HG03342 (cell line): ENCODE measurements at regions not wholly inside any gene's neighbourhood (a gene's known extent, or its start where the extent isn't known, plus 50 kb on each side); places are given as distances from the start of the nearest gene placed in this dataset.

Source experiments
- ATAC-seq: cut with Tn5 transposase; IDR thresholded peaks from one replicate; pipeline ENCODE4 v1.9.1; 2021; ENCODE audit warnings: mild to moderate bottlenecking, moderate library complexity; ENCODE audit not compliant: unreplicated experiment

GRCh38 chr17:70859829-70860228 lies 690.5 kb downstream of the KCNJ2 start:
- no peak for ATAC-seq

GRCh38 chr17:70862295-70862694 lies 693.0 kb downstream of the KCNJ2 start:
- ATAC-seq: no peak

GRCh38 chr17:70863436-70864248 lies 694.3 kb downstream of the KCNJ2 start:
- no peak for ATAC-seq

- ATAC-seq: no peak
Measured at GRCh38 chr17:70865993-70866804, 696.9 kb downstream of the KCNJ2 start.

- no peak for ATAC-seq
Measured at GRCh38 chr17:70868149-70868548, 698.8 kb downstream of the KCNJ2 start.

- no peak for ATAC-seq
Measured at GRCh38 chr17:70869402-70870085, 700.2 kb downstream of the KCNJ2 start.

- ATAC-seq: no peak
Measured at GRCh38 chr17:70871180-70871818, 702.0 kb downstream of the KCNJ2 start.

GRCh38 chr17:70872103-70872502 lies 702.8 kb downstream of the KCNJ2 start:
- no peak for ATAC-seq

GRCh38 chr17:70875729-70876310 lies 706.5 kb downstream of the KCNJ2 start:
- ATAC-seq: no peak

- ATAC-seq: no peak
Measured at GRCh38 chr17:70878879-70879278, 709.5 kb downstream of the KCNJ2 start.

GRCh38 chr17:70879401-70879800 lies 710.1 kb downstream of the KCNJ2 start:
- no peak for ATAC-seq

- no peak for ATAC-seq
Measured at GRCh38 chr17:70881093-70881492, 711.8 kb downstream of the KCNJ2 start.

GRCh38 chr17:70882504-70882903 lies 713.2 kb downstream of the KCNJ2 start:
- no peak for ATAC-seq

GRCh38 chr17:70886648-70887047 lies 717.3 kb downstream of the KCNJ2 start:
- ATAC-seq: no peak

- ATAC-seq: no peak
Measured at GRCh38 chr17:70888324-70888723, 719.0 kb downstream of the KCNJ2 start.

GRCh38 chr17:70891306-70891705 lies 722.0 kb downstream of the KCNJ2 start:
- no peak for ATAC-seq

- no peak for ATAC-seq
Measured at GRCh38 chr17:70892527-70892926, 723.2 kb downstream of the KCNJ2 start.

GRCh38 chr17:70896843-70897242 lies 727.5 kb downstream of the KCNJ2 start:
- no peak for ATAC-seq

GRCh38 chr17:70897446-70897845 lies 728.1 kb downstream of the KCNJ2 start:
- no peak for ATAC-seq

- ATAC-seq: no peak
Measured at GRCh38 chr17:70901870-70902269, 732.5 kb downstream of the KCNJ2 start.

GRCh38 chr17:70905796-70906195 lies 736.5 kb downstream of the KCNJ2 start:
- ATAC-seq: no peak
